ENCODE measurements at regions not wholly inside any gene's neighbourhood (a gene's known extent, or its start where the extent isn't known, plus 50 kb on each side); places are given as distances from the start of the nearest gene placed in this dataset.
"Not testable (repeated sequence)": the region's sequence is repeated elsewhere in the genome, so short reads cannot be mapped to it uniquely, and the experiment has no call there.

GRCh38 chr3:20646425-20646824, 460.4 kb upstream of the SGO1 start:
- no peak for DNase-seq (ENCODE audit: low read depth in 2 of 2)

- DNase-seq (ENCODE audit: low read depth in 2 of 2), result no peak
These were observed 459.3 kb upstream of the SGO1 start for GRCh38 chr3:20645340-20645739.

- no peak for DNase-seq (ENCODE audit: low read depth in 2 of 2)
These were observed 451.7 kb upstream of the SGO1 start for GRCh38 chr3:20637729-20638128.

- DNase-seq (ENCODE audit: low read depth in 2 of 2), result no peak
These were observed 436.3 kb upstream of the SGO1 start for GRCh38 chr3:20622304-20622703.

GRCh38 chr3:20618621-20619020, 432.6 kb upstream of the SGO1 start:
- not testable (repeated sequence) for DNase-seq (ENCODE audit: low read depth in 2 of 2)

GRCh38 chr3:20618181-20618580, 432.2 kb upstream of the SGO1 start:
- DNase-seq (ENCODE audit: low read depth in 2 of 2), result not testable (repeated sequence)

GRCh38 chr3:20615982-20616381, 430.0 kb upstream of the SGO1 start:
- not testable (repeated sequence) for DNase-seq (ENCODE audit: low read depth in 2 of 2)

GRCh38 chr3:20608054-20608738, 422.2 kb upstream of the SGO1 start:
- no peak for DNase-seq (ENCODE audit: low read depth in 2 of 2)

GRCh38 chr3:20604659-20605058, 418.7 kb upstream of the SGO1 start:
- DNase-seq (ENCODE audit: low read depth in 2 of 2), result no peak

- no peak for DNase-seq (ENCODE audit: low read depth in 2 of 2)
These were observed 403.3 kb upstream of the SGO1 start for GRCh38 chr3:20589275-20589674.

GRCh38 chr3:20588781-20589180, 402.8 kb upstream of the SGO1 start:
- DNase-seq (ENCODE audit: low read depth in 2 of 2), result no peak

GRCh38 chr3:20583648-20584047, 397.6 kb upstream of the SGO1 start:
- DNase-seq (ENCODE audit: low read depth in 2 of 2), result no peak

GRCh38 chr3:20576228-20576627, 390.2 kb upstream of the SGO1 start:
- DNase-seq (ENCODE audit: low read depth in 2 of 2), result no peak

- DNase-seq (ENCODE audit: low read depth in 2 of 2), result no peak
These were observed 389.1 kb upstream of the SGO1 start for GRCh38 chr3:20575146-20575545.

GRCh38 chr3:20574746-20575145, 388.7 kb upstream of the SGO1 start:
- DNase-seq (ENCODE audit: low read depth in 2 of 2), result no peak

- no peak for DNase-seq (ENCODE audit: low read depth in 2 of 2)
These were observed 387.2 kb upstream of the SGO1 start for GRCh38 chr3:20573175-20573574.

GRCh38 chr3:20572473-20572872, 386.5 kb upstream of the SGO1 start:
- no peak for DNase-seq (ENCODE audit: low read depth in 2 of 2)

- no peak for DNase-seq (ENCODE audit: low read depth in 2 of 2)
These were observed 383.3 kb upstream of the SGO1 start for GRCh38 chr3:20569310-20569709.

GRCh38 chr3:20564966-20565365, 379.0 kb upstream of the SGO1 start:
- no peak for DNase-seq (ENCODE audit: low read depth in 2 of 2)

GRCh38 chr3:20563985-20564384, 378.0 kb upstream of the SGO1 start:
- no peak for DNase-seq (ENCODE audit: low read depth in 2 of 2)

GRCh38 chr3:20563251-20563650, 377.2 kb upstream of the SGO1 start:
- no peak for DNase-seq (ENCODE audit: low read depth in 2 of 2)

- DNase-seq (ENCODE audit: low read depth in 2 of 2), result no peak
These were observed 375.2 kb upstream of the SGO1 start for GRCh38 chr3:20561166-20561565.

- DNase-seq (ENCODE audit: low read depth in 2 of 2), result not testable (repeated sequence)
These were observed 374.4 kb upstream of the SGO1 start for GRCh38 chr3:20560446-20560845.

GRCh38 chr3:20558161-20558560, 372.2 kb upstream of the SGO1 start:
- DNase-seq (ENCODE audit: low read depth in 2 of 2), result no peak

Data from stimulated activated CD4-positive, alpha-beta T cell treated with anti-CD3 and anti-CD28 coated beads, Interleukin-12 subunit alpha, Interleukin-12 subunit beta, amount 100 ng/mL, for 24 hours (primary cell).